H9 (cell line): ENCODE measurements at regions not wholly inside any gene's neighbourhood (a gene's known extent, or its start where the extent isn't known, plus 50 kb on each side); places are given as distances from the start of the nearest gene placed in this dataset.

ENCODE experiments used
- DNase-seq: peaks from one replicate; pipeline ENCODE4 v3.0.0-alpha.2; 2017
- H2AFZ ChIP-seq: one replicate; pipeline ENCODE4 v1.6.1; 2013; ENCODE audit warnings: mild to moderate bottlenecking, low read length, control low read depth, moderate library complexity
- H2AK5ac ChIP-seq: 2 replicates; pipeline ENCODE4 v1.6.1; 2013; ENCODE audit warnings: low read length, control low read depth, mixed read lengths; ENCODE audit not compliant: insufficient read length
- H2BK120ac ChIP-seq: one replicate; pipeline ENCODE4 v1.6.1; 2013; ENCODE audit warnings: low read depth, mild to moderate bottlenecking, low read length, control low read depth, inconsistent platforms; ENCODE audit not compliant: poor library complexity, severe bottlenecking
- H2BK12ac ChIP-seq: 2 replicates; pipeline ENCODE4 v1.6.1; 2013; ENCODE audit warnings: low read length, control low read depth, mixed read lengths, low read depth; ENCODE audit not compliant: insufficient read length
- H2BK15ac ChIP-seq: 2 replicates; pipeline ENCODE4 v1.6.1; 2013; ENCODE audit warnings: low read depth, low read length, control low read depth
- H2BK20ac ChIP-seq: one replicate; pipeline ENCODE4 v1.6.1; 2013; ENCODE audit warnings: low read depth, mild to moderate bottlenecking, low read length, control low read depth, inconsistent platforms; ENCODE audit not compliant: poor library complexity, severe bottlenecking
- H2BK5ac ChIP-seq: 2 replicates; pipeline ENCODE4 v1.6.1; 2013; ENCODE audit warnings: low read length, control low read depth, mixed read lengths; ENCODE audit not compliant: insufficient read length
- H3K14ac ChIP-seq: 2 replicates; pipeline ENCODE4 v1.6.1; 2013; ENCODE audit warnings: low read length, control low read depth; ENCODE audit not compliant: insufficient read depth
- H3K18ac ChIP-seq: 2 replicates; pipeline ENCODE4 v1.6.1; 2013; ENCODE audit warnings: low read depth, mild to moderate bottlenecking, mixed read lengths, low read length, control low read depth; ENCODE audit not compliant: insufficient read length
- H3K23ac ChIP-seq: 2 replicates; pipeline ENCODE4 v1.6.1; 2013; ENCODE audit warnings: low read length, control low read depth, mixed read lengths, low read depth; ENCODE audit not compliant: insufficient read length
- H3K23me2 ChIP-seq: 2 replicates; pipeline ENCODE4 v1.6.1; 2013; ENCODE audit warnings: low read depth, mild to moderate bottlenecking, mixed read lengths, low read length, control low read depth; ENCODE audit not compliant: insufficient read length, poor library complexity, severe bottlenecking
- H3K27ac ChIP-seq: 2 replicates; pipeline ENCODE4 v1.5.1; 2013; ENCODE audit warnings: low read length, control low read depth, mixed read lengths, low read depth; ENCODE audit not compliant: insufficient read length
- H3K27me3 ChIP-seq: 2 replicates; pipeline ENCODE4 v1.6.1; 2013; ENCODE audit warnings: low read length, control low read depth, inconsistent platforms; ENCODE audit not compliant: insufficient read depth
- H3K4ac ChIP-seq: 2 replicates; pipeline ENCODE4 v1.6.1; 2013; ENCODE audit warnings: low read depth, mild to moderate bottlenecking, control low read depth, inconsistent platforms, low read length, moderate library complexity
- H3K4me1 ChIP-seq: 2 replicates; pipeline ENCODE4 v1.6.1; 2013; ENCODE audit warnings: low read length, control low read depth, inconsistent platforms; ENCODE audit not compliant: insufficient read depth
- H3K4me2 ChIP-seq: 2 replicates; pipeline ENCODE4 v1.6.1; 2013; ENCODE audit warnings: low read length, control low read depth, mixed read lengths; ENCODE audit not compliant: insufficient read length, insufficient read depth
- H3K56ac ChIP-seq: 2 replicates; pipeline ENCODE4 v1.6.1; 2013; ENCODE audit warnings: low read depth, mild to moderate bottlenecking, mixed read lengths, low read length, control low read depth; ENCODE audit not compliant: insufficient read length
- H3K79me1 ChIP-seq: 2 replicates; pipeline ENCODE4 v1.6.1; 2013; ENCODE audit warnings: low read depth, mild to moderate bottlenecking, moderate library complexity, low read length, control low read depth, inconsistent platforms; ENCODE audit not compliant: insufficient read depth, poor library complexity, severe bottlenecking
- H3K79me2 ChIP-seq: 2 replicates; pipeline ENCODE4 v1.6.1; 2013; ENCODE audit warnings: low read length, control low read depth, inconsistent platforms; ENCODE audit not compliant: insufficient read depth
- H3K9ac ChIP-seq: 2 replicates; pipeline ENCODE4 v1.6.1; 2013; ENCODE audit warnings: low read length, control low read depth, mixed read lengths; ENCODE audit not compliant: insufficient read length; ENCODE audit errors: extremely low read depth
- H3K9me3 ChIP-seq: one replicate; pipeline ENCODE4 v1.6.1; 2013; ENCODE audit warnings: low read depth, low read length, inconsistent platforms; ENCODE audit not compliant: control insufficient read depth
- H3T11ph ChIP-seq: one replicate; pipeline ENCODE4 v1.6.1; 2013; ENCODE audit warnings: mild to moderate bottlenecking, low read length, control low read depth, inconsistent platforms
- H4K20me1 ChIP-seq: one replicate; pipeline ENCODE4 v1.6.1; 2013; ENCODE audit not compliant: control insufficient read depth, insufficient read length, insufficient read depth
- H4K5ac ChIP-seq: 2 replicates; pipeline ENCODE4 v1.6.1; 2013; ENCODE audit warnings: low read depth, mild to moderate bottlenecking, mixed read lengths, low read length, control low read depth; ENCODE audit not compliant: insufficient read length
- H4K8ac ChIP-seq: replicated peaks from 2 replicates; pipeline ENCODE4 v1.6.1; 2013; ENCODE audit warnings: low read length, control low read depth, mixed read lengths, low read depth; ENCODE audit not compliant: insufficient read length
- H4K91ac ChIP-seq: 2 replicates; pipeline ENCODE4 v1.6.1; 2013; ENCODE audit warnings: low read depth, mild to moderate bottlenecking, moderate library complexity, mixed read lengths, low read length, control low read depth; ENCODE audit not compliant: insufficient read length
- H3K27ac Mint-ChIP-seq, 3 experiments: 2 replicates in 2 of 3; 3 replicates in 1 of 3; pipeline ENCODE4 v1.8.0; 2020 to 2021; ENCODE audit warnings: mixed read lengths in 3 of 3, mild to moderate bottlenecking in 1 of 3, moderate library complexity in 1 of 3
- H3K27me3 Mint-ChIP-seq: 2 replicates; pipeline ENCODE4 v1.8.0; 2021; ENCODE audit warnings: low read depth, mild to moderate bottlenecking, moderate library complexity, mixed read lengths
- H3K36me3 Mint-ChIP-seq, 3 experiments: 2 replicates in 2 of 3; 3 replicates in 1 of 3; pipeline ENCODE4 v1.8.0; 2020 to 2021; ENCODE audit warnings: low read depth in 3 of 3, mixed read lengths in 3 of 3; ENCODE audit not compliant: insufficient read depth in 1 of 3
- H3K4me1 Mint-ChIP-seq, 2 experiments: 2 replicates each; pipeline ENCODE4 v1.8.0; 2020; ENCODE audit warnings: mixed read lengths in 2 of 2
- H3K4me3 Mint-ChIP-seq, 2 experiments: 2 replicates in 1 of 2; 3 replicates in 1 of 2; pipeline ENCODE4 v1.8.0; 2020 to 2021; ENCODE audit warnings: mild to moderate bottlenecking in 2 of 2, mixed read lengths in 2 of 2, moderate library complexity in 1 of 2
- H3K9me3 Mint-ChIP-seq, 2 experiments: 2 replicates in 1 of 2; 3 replicates in 1 of 2; pipeline ENCODE4 v1.8.0; 2020; ENCODE audit warnings: mild to moderate bottlenecking in 2 of 2, mixed read lengths in 2 of 2, moderate library complexity in 1 of 2
- CTCF ChIP-seq: fragments of 200-600 bp; sonication (generic); conservative IDR thresholded peaks from 3 replicates; pipeline ENCODE4 v1.8.0; 2021; ENCODE audit warnings: antibody characterized with exemption, mild to moderate bottlenecking
- WGBS: extraction: QIAGEN DNeasy Blood & Tissue Kit; methylation state at CpG from one replicate; pipeline ENCODE4 v1.1.7; 2013; ENCODE audit warnings: missing lambda C conversion rate, low lambda C conversion rate, mixed read lengths; ENCODE audit not compliant: insufficient read length; ENCODE audit errors: extremely low coverage; 5-methylcytosine and 5-hydroxymethylcytosine counted together

- Histone ChIP-seq H3K4ac (no peak overlapping the region), H3K4me1 (no peaks in the 10 kb centered on the region), H3K27ac (no peak overlapping the region), H4K8ac (no peak overlapping the region), H3K23ac (no peak overlapping the region), H3K56ac (no peak overlapping the region), H4K20me1 (no peaks in the 10 kb centered on the region), H3K23me2 (no peaks in the 10 kb centered on the region), H2AFZ (no peak overlapping the region), H4K91ac (no peak overlapping the region), H2BK120ac (no peak overlapping the region), H3K18ac (no peak overlapping the region), H3K27me3 (no peaks in the 10 kb centered on the region), H3T11ph (no peak overlapping the region), H2BK20ac (no peak overlapping the region), H4K5ac (no peak overlapping the region), H3K79me2 (no peaks in the 10 kb centered on the region), H3K9ac (no peak overlapping the region), H2AK5ac (no peak overlapping the region), H3K9me3 (no peaks in the 10 kb centered on the region), H3K4me2 (no peak overlapping the region), H3K79me1 (no peaks in the 10 kb centered on the region), H3K14ac (no peak overlapping the region), H2BK5ac (no peak overlapping the region), H2BK15ac (no peak overlapping the region), H2BK12ac (no peak overlapping the region)
- no peak for DNase-seq
- 0 out of 4 replicates have a peak, but pooled peaks cover 0 to 3% of the 10 kb centered on the region in 2 experiments for H3K4me1 Mint-ChIP-seq
- no peak overlapping the region for H3K27ac Mint-ChIP-seq
- WGBS = no CpG with 5 or more reads among the region's 7 CpGs
- H3K36me3 Mint-ChIP-seq = peaks cover 0 to 6% (median 4%) of the 10 kb centered on the region in 3 experiments; a peak in 2 of 7 replicates
- no peak for TF ChIP-seq CTCF
- no peak overlapping the region for H3K4me3 Mint-ChIP-seq
- H3K9me3 Mint-ChIP-seq = peaks cover 0 to 3% of the 10 kb centered on the region in 2 experiments; a peak in 1 of 5 replicates
- no peaks in the 10 kb centered on the region for H3K27me3 Mint-ChIP-seq
These were observed 413.1 kb downstream of the PDGFC start for GRCh38 chr4:156558373-156559025.
